ENCODE measurements at regions not wholly inside any gene's neighbourhood (a gene's known extent, or its start where the extent isn't known, plus 50 kb on each side); places are given as distances from the start of the nearest gene placed in this dataset.

GRCh38 chr3:73954506-73954905, 329.8 kb upstream of the PDZRN3 start:
- no peak for DNase-seq (ENCODE audit: low spot score)

- DNase-seq (ENCODE audit: low spot score): no peak
These were observed 328.0 kb upstream of the PDZRN3 start for GRCh38 chr3:73952781-73953180.

GRCh38 chr3:73950865-73951558, 326.3 kb upstream of the PDZRN3 start:
- no peak for DNase-seq (ENCODE audit: low spot score)

GRCh38 chr3:73945541-73945940, 320.8 kb upstream of the PDZRN3 start:
- no peak for DNase-seq (ENCODE audit: low spot score)

GRCh38 chr3:73939985-73940384, 315.2 kb upstream of the PDZRN3 start:
- DNase-seq (ENCODE audit: low spot score): no peak

GRCh38 chr3:73933585-73933984, 308.8 kb upstream of the PDZRN3 start:
- DNase-seq (ENCODE audit: low spot score): no peak

GRCh38 chr3:73927203-73927570, 302.4 kb upstream of the PDZRN3 start:
- no peak for DNase-seq (ENCODE audit: low spot score)

GRCh38 chr3:73926360-73927202, 301.8 kb upstream of the PDZRN3 start:
- no peak for DNase-seq (ENCODE audit: low spot score)

- DNase-seq (ENCODE audit: low spot score): no peak
These were observed 300.3 kb upstream of the PDZRN3 start for GRCh38 chr3:73925011-73925410.

- DNase-seq (ENCODE audit: low spot score): no peak
These were observed 299.3 kb upstream of the PDZRN3 start for GRCh38 chr3:73924048-73924447.

GRCh38 chr3:73917643-73918042, 292.9 kb upstream of the PDZRN3 start:
- DNase-seq (ENCODE audit: low spot score): no peak

- no peak for DNase-seq (ENCODE audit: low spot score)
These were observed 291.1 kb upstream of the PDZRN3 start for GRCh38 chr3:73915886-73916285.

GRCh38 chr3:73908218-73908617, 283.5 kb upstream of the PDZRN3 start:
- no peak for DNase-seq (ENCODE audit: low spot score)

- DNase-seq (ENCODE audit: low spot score): no peak
These were observed 276.9 kb upstream of the PDZRN3 start for GRCh38 chr3:73901686-73902085.

GRCh38 chr3:73894474-73895213, 269.9 kb upstream of the PDZRN3 start:
- DNase-seq (ENCODE audit: low spot score): no peak

GRCh38 chr3:73893089-73893488, 268.3 kb upstream of the PDZRN3 start:
- no peak for DNase-seq (ENCODE audit: low spot score)

GRCh38 chr3:73885862-73886261, 261.1 kb upstream of the PDZRN3 start:
- no peak for DNase-seq (ENCODE audit: low spot score)

GRCh38 chr3:73884361-73884760, 259.6 kb upstream of the PDZRN3 start:
- DNase-seq (ENCODE audit: low spot score): no peak

- DNase-seq (ENCODE audit: low spot score): no peak
These were observed 258.8 kb upstream of the PDZRN3 start for GRCh38 chr3:73883497-73883896.

GRCh38 chr3:73874606-73875369, 250.0 kb upstream of the PDZRN3 start:
- DNase-seq (ENCODE audit: low spot score): no peak

- DNase-seq (ENCODE audit: low spot score): no peak
These were observed 249.4 kb upstream of the PDZRN3 start for GRCh38 chr3:73874161-73874560.

- peak; percentile 28 for DNase-seq (ENCODE audit: low spot score)
These were observed 244.1 kb upstream of the PDZRN3 start for GRCh38 chr3:73868688-73869315.

All from kidney capillary endothelial cell (primary cell).